ENCODE measurements at regions not wholly inside any gene's neighbourhood (a gene's known extent, or its start where the extent isn't known, plus 50 kb on each side); places are given as distances from the start of the nearest gene placed in this dataset.

GRCh38 chr7:155961241-155962190 lies 149.3 kb upstream of the SHH start:
- Histone ChIP-seq H3K9me3 (no peaks in the 10 kb centered on the region; the same call in 1 of the 2 replicates), H3K36me3 (no peaks in the 10 kb centered on the region), H3K4me3 (ENCODE audit: low read depth, low read length) (no peak overlapping the region), H3K4me1 (no peaks in the 10 kb centered on the region), H3K27me3 (peaks cover 7% of the 10 kb centered on the region)
- no peak for TF ChIP-seq CTCF (IDR thresholded peaks at IDR 0.05; ENCODE audit: low read depth, low read length)
- no peak for DNase-seq

- Histone ChIP-seq H3K4me1 (no peaks in the 10 kb centered on the region), H3K9me3 (no peaks in the 10 kb centered on the region; the same call in 1 of the 2 replicates), H3K4me3 (ENCODE audit: low read depth, low read length) (no peak overlapping the region), H3K27me3 (peaks cover 7% of the 10 kb centered on the region; the same call in 1 of the 2 replicates), H3K36me3 (no peaks in the 10 kb centered on the region)
- DNase-seq, result no peak
- no peak for TF ChIP-seq CTCF (IDR thresholded peaks at IDR 0.05; ENCODE audit: low read depth, low read length)
Observed at GRCh38 chr7:155959894-155960293, 147.6 kb upstream of the SHH start.

- H3K27me3 ChIP-seq, result peaks cover 10% of the 10 kb centered on the region
Observed at GRCh38 chr7:155956977-155957376, 144.7 kb upstream of the SHH start.

GRCh38 chr7:155955367-155955635 lies 143.0 kb upstream of the SHH start:
- Histone ChIP-seq H3K4me3 (ENCODE audit: low read depth, low read length) (no peak overlapping the region), H3K36me3 (no peaks in the 10 kb centered on the region), H3K9me3 (no peaks in the 10 kb centered on the region), H3K4me1 (no peaks in the 10 kb centered on the region), H3K27me3 (peaks cover 14% of the 10 kb centered on the region)
- TF ChIP-seq CTCF (IDR thresholded peaks at IDR 0.05; ENCODE audit: low read depth, low read length), result no peak
- no peak for DNase-seq

More at GRCh38 chr7:155956977-155957376, 144.7 kb upstream of the SHH start:
- H3K9me3 ChIP-seq, result no peaks in the 10 kb centered on the region
- no peak overlapping the region for H3K4me3 ChIP-seq (ENCODE audit: low read depth, low read length)
- no peaks in the 10 kb centered on the region for H3K4me1 ChIP-seq
- no peaks in the 10 kb centered on the region for H3K36me3 ChIP-seq
- TF ChIP-seq CTCF (IDR thresholded peaks at IDR 0.05; ENCODE audit: low read depth, low read length), result no peak
- no peak for DNase-seq

GRCh38 chr7:155954550-155955366 lies 142.5 kb upstream of the SHH start:
- Histone ChIP-seq H3K27me3 (peaks cover 20% of the 10 kb centered on the region), H3K4me3 (ENCODE audit: low read depth, low read length) (no peak overlapping the region), H3K4me1 (no peaks in the 10 kb centered on the region), H3K9me3 (no peaks in the 10 kb centered on the region), H3K36me3 (no peaks in the 10 kb centered on the region)
- no peak for DNase-seq
- no peak for TF ChIP-seq CTCF (IDR thresholded peaks at IDR 0.05; ENCODE audit: low read depth, low read length)
